IMR-90 (cell line): ENCODE measurements at regions not wholly inside any gene's neighbourhood (a gene's known extent, or its start where the extent isn't known, plus 50 kb on each side); places are given as distances from the start of the nearest gene placed in this dataset.
"Not testable (repeated sequence)": the region's sequence is repeated elsewhere in the genome, so short reads cannot be mapped to it uniquely, and the experiment has no call there.

ENCODE experiments used
- ATAC-seq: fragments of 200-7000 bp; cut with Tn5 transposase; 2 replicates; pipeline ENCODE4 v1.9.1; 2020; ENCODE audit warnings: low read depth, mild to moderate bottlenecking, moderate library complexity
- BruUV-seq: library from RNA; stranded (reverse); fragments of 400-500 nt; replicated peaks from 2 replicates; lab custom pipeline; 2021; lab: Mats Ljungman, UMichigan
- CTCF ChIA-PET: fragments of 300-600 bp; formaldehyde crosslinking; extraction: SDS; loops from one replicate; lab custom pipeline; 2021; ENCODE audit warnings: antibody characterized with exemption; lab: Yijun Ruan, JAX
- POLR2A ChIA-PET: fragments of 300-600 bp; sonication (Branson Sonifier 250); formaldehyde crosslinking; loops from one replicate; lab custom pipeline; 2022; ENCODE audit warnings: antibody characterized with exemption; ENCODE audit not compliant: unreplicated experiment; lab: Charles Lee
- DNase-seq: peaks from one replicate; pipeline ENCODE4 v3.0.0; 2013
- H2AFZ ChIP-seq: replicated peaks from 2 replicates; pipeline ENCODE3; 2013; ENCODE audit warnings: low read length, mild to moderate bottlenecking; ENCODE audit not compliant: poor library complexity
- H2AK5ac ChIP-seq: 2 replicates; pipeline ENCODE4 v1.6.1; 2013; ENCODE audit warnings: low read depth, low read length, inconsistent platforms
- H2AK9ac ChIP-seq: replicated peaks from 2 replicates; pipeline ENCODE3; 2013; ENCODE audit warnings: mild to moderate bottlenecking, low read depth, low read length, moderate library complexity; ENCODE audit not compliant: poor library complexity
- H2BK120ac ChIP-seq: 2 replicates; pipeline ENCODE4 v1.6.1; 2013; ENCODE audit warnings: low read depth, low read length, inconsistent platforms
- H2BK15ac ChIP-seq: 3 replicates; pipeline ENCODE4 v1.6.1; 2013; ENCODE audit warnings: low read depth, low read length, inconsistent platforms
- H2BK20ac ChIP-seq: 2 replicates; pipeline ENCODE4 v1.6.1; 2013; ENCODE audit warnings: low read depth, mild to moderate bottlenecking, inconsistent platforms, low read length, moderate library complexity
- H2BK5ac ChIP-seq: 2 replicates; pipeline ENCODE4 v1.6.1; 2013; ENCODE audit warnings: mild to moderate bottlenecking, low read depth, low read length, inconsistent platforms; ENCODE audit not compliant: poor library complexity, severe bottlenecking
- H3K14ac ChIP-seq: replicated peaks from 2 replicates; pipeline ENCODE4 v1.6.1; 2013; ENCODE audit warnings: low read depth, low read length, inconsistent platforms
- H3K18ac ChIP-seq: 2 replicates; pipeline ENCODE4 v1.6.1; 2013; ENCODE audit warnings: low read depth, low read length, control low read depth
- H3K23ac ChIP-seq: 2 replicates; pipeline ENCODE4 v1.6.1; 2013; ENCODE audit warnings: low read depth, low read length, inconsistent platforms
- H3K27ac ChIP-seq: 2 replicates; pipeline ENCODE4 v1.5.1; 2013; ENCODE audit warnings: mild to moderate bottlenecking, control low read depth, low read length; ENCODE audit not compliant: insufficient read depth
- H3K27me3 ChIP-seq: 2 replicates; pipeline ENCODE4 v1.6.1; 2013; ENCODE audit warnings: low read length; ENCODE audit not compliant: control insufficient read depth, insufficient read depth
- H3K36me3 ChIP-seq: 2 replicates; pipeline ENCODE4 v1.6.1; 2013; ENCODE audit warnings: low read length, mixed read lengths; ENCODE audit not compliant: control insufficient read depth, insufficient read depth
- H3K4ac ChIP-seq: 2 replicates; pipeline ENCODE4 v1.6.1; 2013; ENCODE audit warnings: low read depth, low read length, inconsistent platforms
- H3K4me1 ChIP-seq: 2 replicates; pipeline ENCODE4 v1.6.1; 2013; ENCODE audit warnings: low read length, mixed read lengths; ENCODE audit not compliant: control insufficient read depth, insufficient read depth
- H3K4me2 ChIP-seq: 2 replicates; pipeline ENCODE4 v1.6.1; 2013; ENCODE audit warnings: low read depth, mild to moderate bottlenecking, control low read depth, low read length, moderate library complexity
- H3K4me3 ChIP-seq: 2 replicates; pipeline ENCODE4 v1.5.1; 2013; ENCODE audit warnings: low read depth, mild to moderate bottlenecking, control low read depth, low read length, moderate library complexity; ENCODE audit not compliant: insufficient read depth
- H3K56ac ChIP-seq: 2 replicates; pipeline ENCODE4 v1.6.1; 2013; ENCODE audit warnings: low read length, inconsistent platforms; ENCODE audit not compliant: insufficient read depth; ENCODE audit errors: extremely low read depth
- H3K79me1 ChIP-seq, 2 experiments: 2 replicates each; pipeline ENCODE4 v1.6.1; 2013; ENCODE audit warnings: low read length in 2 of 2, inconsistent platforms in 1 of 2, low read depth in 1 of 2
- H3K9ac ChIP-seq: 2 replicates; pipeline ENCODE4 v1.6.1; 2013; ENCODE audit warnings: low read depth, low read length, control low read depth
- H3K9me1 ChIP-seq: 2 replicates; pipeline ENCODE4 v1.6.1; 2013; ENCODE audit warnings: low read length, inconsistent platforms; ENCODE audit not compliant: insufficient read depth
- H3K9me3 ChIP-seq: 2 replicates; pipeline ENCODE4 v1.6.1; 2013; ENCODE audit warnings: low read length; ENCODE audit not compliant: control insufficient read depth, insufficient read depth
- H4K20me1 ChIP-seq: 2 replicates; pipeline ENCODE4 v1.6.1; 2013; ENCODE audit warnings: low read length, inconsistent platforms; ENCODE audit not compliant: insufficient read depth
- H4K5ac ChIP-seq: 2 replicates; pipeline ENCODE4 v1.6.1; 2013; ENCODE audit warnings: mild to moderate bottlenecking, low read depth, low read length, control low read depth
- H4K8ac ChIP-seq, 2 experiments: 2 replicates each; pipeline ENCODE4 v1.6.1; 2013; ENCODE audit warnings: low read depth in 2 of 2, low read length in 2 of 2, control low read depth in 1 of 2, inconsistent platforms in 1 of 2
- H4K91ac ChIP-seq: 2 replicates; pipeline ENCODE4 v1.6.1; 2013; ENCODE audit warnings: low read depth, low read length, inconsistent platforms; ENCODE audit not compliant: insufficient read depth
- WGBS, 2 experiments: methylation state at CpG; one replicate each; pipeline versions ENCODE4 v1.1.5 to v1.1.7; 2013; ENCODE audit warnings: missing lambda C conversion rate in 2 of 2; ENCODE audit not compliant: insufficient read length in 1 of 2; ENCODE audit errors: extremely low coverage in 2 of 2; 5-methylcytosine and 5-hydroxymethylcytosine counted together
- dilution Hi-C: fragments of 300-500 bp; cut with HindIII; formaldehyde crosslinking; loops from one replicate; pipeline ENCODE4 v1.14.3; 2018; ENCODE audit warnings: low sequenced_read_pairs; ENCODE audit not compliant: unreplicated experiment
- in situ Hi-C: fragments of 300-500 bp; cut with MboI; formaldehyde crosslinking; loops from 3 replicates; pipeline ENCODE4 v1.14.3; 2019; ENCODE audit warnings: low sequenced_read_pairs, inconsistent platforms, mixed read lengths
- intact Hi-C: fragments of 100-400 bp; cut with micrococcal nuclease; formaldehyde crosslinking; loops from 2 replicates; pipeline ENCODE4 v1.10.0; 2022

DNA sequence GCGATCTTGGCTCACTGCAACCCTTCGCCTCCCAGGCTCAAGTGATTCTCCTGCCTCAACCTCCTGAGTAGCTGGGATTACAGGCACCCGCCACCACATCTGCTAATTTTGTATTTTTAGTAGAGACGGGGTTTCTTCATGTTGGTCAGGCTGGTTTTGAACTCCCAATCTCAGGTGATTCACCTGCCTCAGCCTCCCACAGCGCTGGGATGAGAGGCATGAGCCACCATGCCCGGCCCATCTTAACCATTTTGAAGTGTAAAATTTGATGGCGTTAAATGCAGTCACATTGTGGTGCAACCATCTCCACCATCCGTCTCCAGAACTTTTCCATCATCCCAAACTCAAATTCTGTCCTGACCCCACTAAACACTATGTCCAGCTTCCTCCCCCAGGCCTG, 61.8 kb upstream of the METTL9 start:
- H4K91ac ChIP-seq, H3K4me1 ChIP-seq, H3K4me2 ChIP-seq, H3K79me1 ChIP-seq, H3K4me3 ChIP-seq, dilution Hi-C loops, H3K14ac ChIP-seq, H3K27me3 ChIP-seq, POLR2A ChIA-PET, H4K5ac ChIP-seq, H2BK5ac ChIP-seq, BruUV-seq, H3K27ac ChIP-seq, H4K8ac ChIP-seq, in situ Hi-C loops, H3K9ac ChIP-seq, H3K23ac ChIP-seq, CTCF ChIA-PET, H2BK20ac ChIP-seq, H3K4ac ChIP-seq, H4K20me1 ChIP-seq, H2BK120ac ChIP-seq, H3K56ac ChIP-seq, DNase-seq, H2AK9ac ChIP-seq, H2AFZ ChIP-seq, H3K36me3 ChIP-seq, H2AK5ac ChIP-seq, H2BK15ac ChIP-seq, H3K9me3 ChIP-seq, ATAC-seq, H3K18ac ChIP-seq, intact Hi-C loops: not testable (repeated sequence)
- WGBS, 2 experiments = no CpG with 5 or more reads among the region's 8 CpGs
- H3K9me1 ChIP-seq = peaks cover 10% of the 10 kb centered on the region

DNA sequence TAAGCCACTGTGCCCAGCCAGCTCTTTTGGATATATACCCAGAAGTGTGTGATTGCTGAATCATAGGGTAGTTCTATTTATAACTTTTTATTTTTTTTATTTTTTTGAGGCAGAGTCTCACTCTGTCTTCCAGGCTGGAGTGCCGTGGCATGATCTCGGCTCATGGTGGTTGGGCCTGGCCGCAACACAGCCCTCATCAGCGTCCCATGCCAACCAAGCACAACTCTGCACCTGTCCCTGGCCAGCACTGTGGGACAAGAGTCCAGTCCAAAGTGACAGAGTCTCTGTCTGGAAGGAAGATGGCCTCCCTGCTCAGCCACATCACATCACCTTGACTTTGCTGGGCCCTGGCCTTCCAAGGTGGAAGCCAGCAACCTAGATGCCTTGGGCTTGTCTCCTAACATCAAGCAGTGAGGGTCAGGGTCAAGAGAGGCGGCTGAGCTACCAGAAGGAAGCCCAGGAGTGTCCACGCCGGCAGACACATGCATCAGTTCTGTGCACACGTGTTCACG, 60.2 kb upstream of the METTL9 start:
- peak overlapping the region; percentile 74; the same call in 1 of the 2 replicates for H2BK120ac ChIP-seq
- DNase-seq, dilution Hi-C loops, H3K4me1 ChIP-seq, H4K91ac ChIP-seq, CTCF ChIA-PET, POLR2A ChIA-PET, BruUV-seq, H3K4me3 ChIP-seq, H3K36me3 ChIP-seq, intact Hi-C loops, H3K27me3 ChIP-seq, H2AK9ac ChIP-seq, H3K27ac ChIP-seq, H3K9ac ChIP-seq, H3K9me3 ChIP-seq, H3K23ac ChIP-seq, H3K79me1 ChIP-seq, H2BK15ac ChIP-seq, H3K4me2 ChIP-seq, H4K20me1 ChIP-seq, H3K56ac ChIP-seq, in situ Hi-C loops: not testable (repeated sequence)
- peak overlapping the region; percentile 82; the same call in 1 of the 2 replicates for H3K14ac ChIP-seq
- H4K8ac ChIP-seq = peak overlapping the region in 1 of 2 experiments; percentile 57; a peak in 1 of 4 replicates
- peak overlapping the region; percentile 80; the same call in 1 of the 2 replicates for H3K18ac ChIP-seq
- H2AK5ac ChIP-seq = peak overlapping the region; percentile 41; the same call in 1 of the 2 replicates
- peak overlapping the region; percentile 61; the same call in 1 of the 2 replicates for H3K4ac ChIP-seq
- H2BK5ac ChIP-seq = peak overlapping the region; percentile 62
- peak overlapping the region; percentile 76; the same call in 1 of the 2 replicates for H2BK20ac ChIP-seq
- 76% methylated on average over 7 of the region's 9 CpGs; no CpG with 5 or more reads in 1 of the 2 experiments for WGBS, 2 experiments
- H3K9me1 ChIP-seq = peaks cover 10% of the 10 kb centered on the region
- peak overlapping the region; percentile 67 for H2AFZ ChIP-seq
- peak; percentile 74 for ATAC-seq
- H4K5ac ChIP-seq = peak overlapping the region; percentile 80; the same call in 1 of the 2 replicates
